ENCODE measurements at regions not wholly inside any gene's neighbourhood (a gene's known extent, or its start where the extent isn't known, plus 50 kb on each side); places are given as distances from the start of the nearest gene placed in this dataset.
A peak's percentile ranks its signal among the peaks of the same experiment; 100 is the strongest.

GRCh38 chr17:77319211-77320043, 178.7 kb downstream of the SEC14L1 start:
- Histone ChIP-seq H3K4me2 (ENCODE audit: insufficient read depth, low read length) (peak overlapping the region; percentile 89), H3K4me3 (peak overlapping the region; percentile 65), H3K79me2 (ENCODE audit: control insufficient read depth, insufficient read depth, low read length) (peaks cover 50% of the 10 kb centered on the region), H3K9me1 (ENCODE audit: control insufficient read depth, insufficient read depth, low read length) (peaks cover 7% of the 10 kb centered on the region), H3K27me3 (ENCODE audit: control insufficient read depth in 2 of 2, insufficient read depth in 2 of 2, low read length in 2 of 2) (no peaks in the 10 kb centered on the region), H3K27ac (ENCODE audit: extremely low read depth, low read depth, low read length) (peak overlapping the region; percentile 84), H3K4me1 (replicated peaks in 1 of 2; ENCODE audit: control insufficient read depth in 2 of 2, insufficient read depth in 2 of 2, low read length in 2 of 2) (peaks cover 32 to 72% of the 10 kb centered on the region in 2 experiments), H4K20me1 (replicated peaks; ENCODE audit: control insufficient read depth, insufficient read depth, low read length) (peaks cover 12% of the 10 kb centered on the region; the same call in 1 of the 2 replicates), H3K9me3 (replicated peaks; ENCODE audit: control insufficient read depth, insufficient read depth, low read depth, low read length) (no peaks in the 10 kb centered on the region), H3K9ac (ENCODE audit: insufficient read depth in 1 of 2, low read depth in 2 of 2, low read length in 2 of 2) (peak overlapping the region; percentile 90 to 96), H2AFZ (ENCODE audit: low read depth, low read length) (peak overlapping the region; percentile 89), H3K36me3 (ENCODE audit: control insufficient read depth, insufficient read depth, low read length) (peaks cover 5% of the 10 kb centered on the region; the same call in 1 of the 3 replicates)
- intact Hi-C loops (cut with micrococcal nuclease) (no loop called here), in situ Hi-C loops (cut with MboI) (no loop called here)
- WGBS (ENCODE audit: insufficient coverage, low coverage, missing lambda C conversion rate), result under 1% methylated on average over 38 of the region's 38 CpGs
- ChIA-PET CTCF (ENCODE audit: low intra/inter-chr PET ratio) (no interaction called here), POLR2A (interaction anchor here (0.6 to 1.6 kb wide), 2 partner anchors 11 to 135 kb away, joined by 3 to 6 read pairs; no protein-coding TSS in a partner anchor)
- BruUV-seq (replicated peaks), result no TSS peak
- peak; percentile 97 for FAIRE-seq
- peak; percentile 78 for ATAC-seq
- DNase-seq (ENCODE audit: extremely low read depth in 1 of 4, low spot score in 3 of 4), result peak; percentile 89 to 94 (median 90)
- TF ChIP-seq ATF1 (CRISPR knock-in tag; IDR thresholded peaks at IDR 0.05) (no peak), ATF1 (tag; IDR thresholded peaks at IDR 0.05) (peak; percentile 79), ZNF311 (CRISPR knock-in tag; IDR thresholded peaks at IDR 0.05) (0 out of 2 replicates have a peak, but pooled peaks have one; percentile 42), TFAP4 (CRISPR knock-in tag; IDR thresholded peaks at IDR 0.05; ENCODE audit: borderline replicate concordance) (peak; percentile 63; the same call in 1 of the 2 replicates), ZBTB9 (CRISPR knock-in tag; IDR thresholded peaks at IDR 0.05) (no peak; the same call in 1 of the 2 replicates), TCF3 (CRISPR knock-in tag; IDR thresholded peaks at IDR 0.05) (peak; percentile 34; the same call in 1 of the 2 replicates), ZNF134 (CRISPR knock-in tag; conservative IDR thresholded peaks at IDR 0.05) (no peak), ARID3B (CRISPR knock-in tag; IDR thresholded peaks at IDR 0.05; ENCODE audit: borderline replicate concordance) (no peak), E2F8 (IDR thresholded peaks at IDR 0.05; ENCODE audit: low read depth, partially characterized antibody) (peak; percentile 52), CREB3L1 (IDR thresholded peaks at IDR 0.05; ENCODE audit: borderline replicate concordance, low read depth) (no peak), NR1H2 (CRISPR knock-in tag; IDR thresholded peaks at IDR 0.05) (0 out of 2 replicates have a peak, but pooled peaks have one; percentile 57), SP1 (CRISPR knock-in tag; IDR thresholded peaks at IDR 0.05) (peak; percentile 56; the same call in 1 of the 2 replicates)
